ENCODE measurements at regions not wholly inside any gene's neighbourhood (a gene's known extent, or its start where the extent isn't known, plus 50 kb on each side); places are given as distances from the start of the nearest gene placed in this dataset.

DNA sequence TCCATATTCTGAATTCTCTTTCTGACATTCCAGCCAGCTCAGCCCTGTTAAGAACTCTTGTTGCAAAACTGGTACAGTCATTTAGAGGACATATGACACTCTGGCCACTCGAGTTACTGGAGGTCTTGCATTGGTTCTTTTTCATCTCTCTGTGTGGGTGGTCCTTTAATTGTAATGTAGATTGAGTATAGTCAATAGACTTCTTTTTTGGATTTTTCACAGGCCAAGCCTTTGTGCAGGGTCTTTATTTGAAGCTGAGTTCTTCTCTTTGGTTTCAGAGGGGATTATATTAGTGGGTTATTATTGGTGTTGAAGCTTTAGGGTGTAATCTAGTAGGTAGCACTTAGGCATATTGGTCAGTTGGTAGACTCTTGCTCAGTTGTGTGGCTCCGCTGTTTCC, 118.0 kb upstream of the GIMD1 start:
- Histone ChIP-seq H3K36me3 (replicated peaks in 1 of 2; ENCODE audit: insufficient read depth in 1 of 2, low read depth in 2 of 2) (no peaks in the 10 kb centered on the region), H3K27ac (no peak overlapping the region), H3K9me3 (no peaks in the 10 kb centered on the region), H3K4me1 (no peaks in the 10 kb centered on the region), H3K4me3 (no peak overlapping the region), H3K27me3 (no peaks in the 10 kb centered on the region)
- DNase-seq, result no peak
- no peak for TF ChIP-seq POLR2A (IDR thresholded peaks at IDR 0.05)
- TF ChIP-seq CTCF (IDR thresholded peaks at IDR 0.05), result no peak
- no peak for ATAC-seq
- intact Hi-C loops (cut with DNase I), result no loop called here
- 51 to 55% methylated on average over 2 of the region's 2 CpGs for WGBS, 2 donors

GRCh38 chr4:106481801-106482200, 113.2 kb upstream of the GIMD1 start:
- Histone ChIP-seq H3K4me3 (no peak overlapping the region), H3K9me3 (no peaks in the 10 kb centered on the region), H3K27me3 (no peaks in the 10 kb centered on the region), H3K4me1 (no peaks in the 10 kb centered on the region), H3K27ac (no peak overlapping the region), H3K36me3 (replicated peaks in 1 of 2; ENCODE audit: insufficient read depth in 1 of 2, low read depth in 2 of 2) (no peaks in the 10 kb centered on the region)
- WGBS, 2 donors, result 75 to 81% methylated on average over 3 of the region's 3 CpGs
- ATAC-seq (no peak), DNase-seq (no peak)
- TF ChIP-seq CTCF (IDR thresholded peaks at IDR 0.05) (no peak), POLR2A (IDR thresholded peaks at IDR 0.05) (no peak)
- intact Hi-C loops (cut with DNase I), result no loop called here

DNA sequence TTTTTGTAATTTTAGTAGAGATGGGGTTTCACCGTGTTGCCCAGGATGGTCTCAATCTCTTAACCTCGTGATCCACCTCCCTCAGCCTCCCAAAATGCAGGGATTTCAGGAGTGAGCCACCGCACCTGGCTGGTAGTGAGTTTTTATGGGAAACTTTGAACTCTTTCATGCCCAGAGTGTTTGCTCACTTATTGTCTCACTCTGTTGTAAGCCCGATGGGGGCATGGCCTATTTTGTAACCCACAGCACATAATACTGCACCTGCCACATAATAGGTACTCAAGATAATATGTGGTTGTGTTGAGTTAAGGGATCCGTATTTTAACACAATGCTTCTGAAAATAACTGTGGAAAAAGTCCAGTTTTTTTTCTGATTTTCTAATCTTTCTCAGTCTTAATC, 109.6 kb upstream of the GIMD1 start:
- Histone ChIP-seq H3K36me3 (replicated peaks in 1 of 2; ENCODE audit: insufficient read depth in 1 of 2, low read depth in 2 of 2) (no peaks in the 10 kb centered on the region), H3K27ac (no peak overlapping the region), H3K4me3 (no peak overlapping the region), H3K4me1 (no peaks in the 10 kb centered on the region), H3K9me3 (no peaks in the 10 kb centered on the region), H3K27me3 (no peaks in the 10 kb centered on the region)
- TF ChIP-seq POLR2A (IDR thresholded peaks at IDR 0.05) (no peak), CTCF (IDR thresholded peaks at IDR 0.05) (no peak)
- WGBS, 2 donors, result 46 to 58% methylated on average over 5 of the region's 5 CpGs
- intact Hi-C loops (cut with DNase I), result no loop called here
- no peak for ATAC-seq
- no peak for DNase-seq

DNA sequence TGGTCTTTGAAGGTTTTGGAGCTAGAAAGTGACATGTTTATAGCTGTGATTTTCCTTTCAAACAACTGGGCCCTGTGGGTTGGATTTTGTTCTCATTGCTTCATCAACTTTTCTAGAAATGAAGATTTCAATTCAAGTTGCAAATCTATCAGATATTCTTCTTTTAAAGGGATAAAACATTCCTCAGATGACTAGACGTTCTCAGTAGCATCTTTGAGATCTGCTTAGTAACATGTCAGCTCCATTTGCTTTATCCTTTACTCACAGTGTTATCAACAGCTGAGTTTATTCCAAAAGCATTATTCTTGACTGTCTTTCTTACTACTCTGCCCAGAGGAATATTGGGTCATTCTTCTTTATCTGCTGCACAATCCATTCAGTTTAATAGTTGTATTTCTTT, 108.2 kb upstream of the GIMD1 start:
- intact Hi-C loops (cut with DNase I), result no loop called here
- no peaks in the 10 kb centered on the region for H3K27me3 ChIP-seq

More for the DNA sequence above, 108.2 kb upstream of the GIMD1 start:
- ATAC-seq, result no peak
- H3K4me3 ChIP-seq, result no peak overlapping the region
- no peaks in the 10 kb centered on the region for H3K9me3 ChIP-seq
- no peak for DNase-seq
- H3K36me3 ChIP-seq (replicated peaks in 1 of 2; ENCODE audit: insufficient read depth in 1 of 2, low read depth in 2 of 2), result no peaks in the 10 kb centered on the region
- no peaks in the 10 kb centered on the region for H3K4me1 ChIP-seq
- WGBS, 2 donors, result 19 to 24% methylated on average over 1 of the region's 1 CpG
- no peak for TF ChIP-seq CTCF (IDR thresholded peaks at IDR 0.05)
- TF ChIP-seq POLR2A (IDR thresholded peaks at IDR 0.05), result no peak
- H3K27ac ChIP-seq, result no peak overlapping the region
